ENCODE measurements at regions not wholly inside any gene's neighbourhood (a gene's known extent, or its start where the extent isn't known, plus 50 kb on each side); places are given as distances from the start of the nearest gene placed in this dataset.

DNA sequence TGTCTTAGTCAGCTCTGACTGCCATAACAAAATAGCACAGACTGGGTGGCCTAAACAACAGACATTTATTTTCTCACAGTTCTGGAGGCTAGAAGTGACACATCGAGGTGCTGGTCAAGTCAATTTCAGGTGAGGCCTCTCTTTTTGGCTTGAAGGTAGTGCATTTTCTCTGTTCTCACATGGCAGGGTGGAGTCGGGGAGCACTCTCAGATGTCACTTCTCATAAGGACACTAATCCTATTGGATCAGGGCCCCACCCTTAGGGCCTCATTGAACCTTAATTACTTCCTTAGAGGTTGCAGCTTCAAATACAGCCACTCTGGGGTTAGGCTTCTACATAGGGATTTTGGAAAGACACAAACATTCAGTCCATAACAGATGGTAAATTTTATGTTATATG lies 161.6 kb downstream of the PFKFB3 start:
- H3K9me3 Mint-ChIP-seq (ENCODE audit: low read depth) = peaks cover 15% of the 10 kb centered on the region
- TF ChIP-seq, protein P1, sequence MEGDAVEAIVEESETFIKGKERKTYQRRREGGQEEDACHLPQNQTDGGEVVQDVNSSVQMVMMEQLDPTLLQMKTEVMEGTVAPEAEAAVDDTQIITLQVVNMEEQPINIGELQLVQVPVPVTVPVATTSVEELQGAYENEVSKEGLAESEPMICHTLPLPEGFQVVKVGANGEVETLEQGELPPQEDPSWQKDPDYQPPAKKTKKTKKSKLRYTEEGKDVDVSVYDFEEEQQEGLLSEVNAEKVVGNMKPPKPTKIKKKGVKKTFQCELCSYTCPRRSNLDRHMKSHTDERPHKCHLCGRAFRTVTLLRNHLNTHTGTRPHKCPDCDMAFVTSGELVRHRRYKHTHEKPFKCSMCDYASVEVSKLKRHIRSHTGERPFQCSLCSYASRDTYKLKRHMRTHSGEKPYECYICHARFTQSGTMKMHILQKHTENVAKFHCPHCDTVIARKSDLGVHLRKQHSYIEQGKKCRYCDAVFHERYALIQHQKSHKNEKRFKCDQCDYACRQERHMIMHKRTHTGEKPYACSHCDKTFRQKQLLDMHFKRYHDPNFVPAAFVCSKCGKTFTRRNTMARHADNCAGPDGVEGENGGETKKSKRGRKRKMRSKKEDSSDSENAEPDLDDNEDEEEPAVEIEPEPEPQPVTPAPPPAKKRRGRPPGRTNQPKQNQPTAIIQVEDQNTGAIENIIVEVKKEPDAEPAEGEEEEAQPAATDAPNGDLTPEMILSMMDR (IDR thresholded peaks at IDR 0.05; ENCODE audit: unreplicated experiment) = no peak
- H3K36me3 Mint-ChIP-seq (ENCODE audit: insufficient read depth) = peaks cover 7% of the 10 kb centered on the region
- no peak overlapping the region for H3K27ac Mint-ChIP-seq
- H3K4me3 Mint-ChIP-seq (ENCODE audit: low read depth) = no peak overlapping the region
- DNase-seq (ENCODE audit: low spot score, unreplicated experiment) = no peak
- peaks cover 31% of the 10 kb centered on the region for H3K4me1 Mint-ChIP-seq (ENCODE audit: low read depth)
- H3K27me3 Mint-ChIP-seq = no peaks in the 10 kb centered on the region

DNA sequence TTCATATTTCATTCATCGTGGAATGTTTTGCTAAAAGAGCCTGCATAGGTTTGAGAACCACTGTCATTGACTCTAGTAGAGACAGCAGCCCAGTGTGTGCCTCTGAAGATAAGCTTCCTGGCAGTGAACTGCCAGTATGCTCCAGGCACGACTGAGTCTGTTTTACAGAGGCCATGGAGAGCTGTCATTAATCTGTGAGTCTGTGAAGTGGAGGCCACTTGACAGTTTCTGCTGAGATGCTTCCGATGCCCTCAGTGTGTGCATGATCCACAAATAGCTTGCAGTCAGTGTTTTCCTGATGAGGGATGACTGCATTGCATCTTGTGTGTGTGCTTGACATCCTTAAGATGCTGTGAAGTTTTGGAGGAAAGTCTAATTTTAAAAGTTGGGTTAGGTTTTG lies 162.2 kb downstream of the PFKFB3 start:
- TF ChIP-seq, protein P1 (IDR thresholded peaks at IDR 0.05; ENCODE audit: unreplicated experiment) = no peak
- Mint-ChIP-seq H3K9me3 (ENCODE audit: low read depth) (peaks cover 12% of the 10 kb centered on the region), H3K27me3 (no peaks in the 10 kb centered on the region), H3K27ac (peak overlapping the region; percentile 36), H3K36me3 (ENCODE audit: insufficient read depth) (peaks cover 7% of the 10 kb centered on the region), H3K4me3 (ENCODE audit: low read depth) (no peak overlapping the region), H3K4me1 (ENCODE audit: low read depth) (peaks cover 31% of the 10 kb centered on the region)
- no peak for DNase-seq (ENCODE audit: low spot score, unreplicated experiment)

DNA sequence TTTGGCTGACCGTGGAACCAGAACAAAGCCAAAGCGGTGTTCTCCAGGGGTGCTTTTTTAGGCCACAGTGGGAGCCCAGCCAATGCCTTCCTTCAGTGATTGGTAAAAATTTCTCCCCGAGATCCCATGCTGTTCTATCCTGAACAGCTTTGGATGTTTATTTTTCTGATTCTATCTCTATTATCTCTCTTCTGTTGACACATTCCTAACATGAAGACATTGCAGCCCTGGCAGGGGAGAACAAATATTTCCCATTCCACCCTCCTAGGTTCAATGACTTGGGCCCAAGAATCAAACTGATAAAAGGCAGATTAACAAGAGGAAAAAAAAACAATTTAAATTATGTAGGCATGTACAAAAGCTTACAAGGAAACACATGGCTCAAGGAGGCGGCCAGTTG lies 162.7 kb downstream of the PFKFB3 start:
- H3K4me3 Mint-ChIP-seq (ENCODE audit: low read depth) = no peak overlapping the region
- H3K4me1 Mint-ChIP-seq (ENCODE audit: low read depth) = peaks cover 31% of the 10 kb centered on the region
- H3K36me3 Mint-ChIP-seq (ENCODE audit: insufficient read depth) = peaks cover 5% of the 10 kb centered on the region
- H3K27me3 Mint-ChIP-seq = no peaks in the 10 kb centered on the region
- peaks cover 9% of the 10 kb centered on the region for H3K9me3 Mint-ChIP-seq (ENCODE audit: low read depth)
- TF ChIP-seq, protein P1 (IDR thresholded peaks at IDR 0.05; ENCODE audit: unreplicated experiment) = no peak
- H3K27ac Mint-ChIP-seq = peak overlapping the region; percentile 71
- DNase-seq (ENCODE audit: low spot score, unreplicated experiment) = no peak

Measured in progenitor cell of endocrine pancreas (in vitro differentiated cells).